ENCODE measurements at regions not wholly inside any gene's neighbourhood (a gene's known extent, or its start where the extent isn't known, plus 50 kb on each side); places are given as distances from the start of the nearest gene placed in this dataset.

DNA sequence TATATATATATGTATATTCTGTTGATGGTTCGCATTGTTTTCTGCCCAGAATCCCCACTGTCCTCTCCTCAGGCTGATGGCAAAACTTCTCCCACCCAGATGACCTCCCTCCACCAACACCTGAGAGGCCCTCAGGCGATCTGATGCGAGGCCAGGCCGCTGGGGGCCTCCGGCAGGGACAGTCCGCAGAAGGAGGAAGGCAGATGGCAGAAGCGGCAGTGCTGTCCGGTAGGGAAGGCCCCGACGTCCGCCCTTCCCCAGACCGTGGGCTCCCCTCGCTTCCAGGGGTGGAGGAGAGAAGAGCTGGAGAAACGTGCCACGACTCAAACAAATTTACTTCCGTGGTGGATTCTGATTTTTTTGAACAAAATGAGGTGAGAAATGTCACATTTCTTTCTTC is 178.3 kb upstream of the RGS6 start:
- Histone ChIP-seq H4K20me1 (ENCODE audit: control insufficient read depth, insufficient read depth, insufficient read length) (no peaks in the 10 kb centered on the region), H3K4me1 (ENCODE audit: insufficient read depth, low read length) (no peaks in the 10 kb centered on the region), H3K27me3 (ENCODE audit: insufficient read depth, low read length) (no peaks in the 10 kb centered on the region), H2BK15ac (ENCODE audit: low read depth, low read length) (no peak overlapping the region), H4K91ac (ENCODE audit: insufficient read length, low read depth, low read length) (no peak overlapping the region), H3K27ac (ENCODE audit: insufficient read length, low read depth, low read length) (no peak overlapping the region), H3K9me3 (ENCODE audit: control insufficient read depth, low read depth, low read length) (no peaks in the 10 kb centered on the region), H3K14ac (ENCODE audit: insufficient read depth, low read length) (no peak overlapping the region), H2AK5ac (ENCODE audit: insufficient read length, low read length) (no peak overlapping the region), H3K79me1 (ENCODE audit: insufficient read depth, low read depth, low read length, poor library complexity, severe bottlenecking) (no peaks in the 10 kb centered on the region), H4K5ac (ENCODE audit: insufficient read length, low read depth, low read length) (no peak overlapping the region), H2AFZ (ENCODE audit: low read length) (no peak overlapping the region), H2BK120ac (ENCODE audit: low read depth, low read length, poor library complexity, severe bottlenecking) (no peak overlapping the region), H3K23ac (ENCODE audit: insufficient read length, low read depth, low read length) (no peak overlapping the region), H2BK12ac (ENCODE audit: insufficient read length, low read depth, low read length) (no peak overlapping the region), H3K56ac (ENCODE audit: insufficient read length, low read depth, low read length) (no peak overlapping the region), H2BK5ac (ENCODE audit: insufficient read length, low read length) (no peak overlapping the region), H3K4ac (ENCODE audit: low read depth, low read length) (no peak overlapping the region), H3K9ac (ENCODE audit: extremely low read depth, insufficient read length, low read length) (no peak overlapping the region), H3K79me2 (ENCODE audit: insufficient read depth, low read length) (no peaks in the 10 kb centered on the region), H3K23me2 (ENCODE audit: insufficient read length, low read depth, low read length, poor library complexity, severe bottlenecking) (no peaks in the 10 kb centered on the region), H3K4me2 (ENCODE audit: insufficient read depth, insufficient read length, low read length) (no peak overlapping the region), H3K18ac (ENCODE audit: insufficient read length, low read depth, low read length) (no peak overlapping the region), H4K8ac (replicated peaks; ENCODE audit: insufficient read length, low read depth, low read length) (no peak overlapping the region), H3T11ph (ENCODE audit: low read length) (no peak overlapping the region), H2BK20ac (ENCODE audit: low read depth, low read length, poor library complexity, severe bottlenecking) (no peak overlapping the region)
- TF ChIP-seq, protein P1, sequence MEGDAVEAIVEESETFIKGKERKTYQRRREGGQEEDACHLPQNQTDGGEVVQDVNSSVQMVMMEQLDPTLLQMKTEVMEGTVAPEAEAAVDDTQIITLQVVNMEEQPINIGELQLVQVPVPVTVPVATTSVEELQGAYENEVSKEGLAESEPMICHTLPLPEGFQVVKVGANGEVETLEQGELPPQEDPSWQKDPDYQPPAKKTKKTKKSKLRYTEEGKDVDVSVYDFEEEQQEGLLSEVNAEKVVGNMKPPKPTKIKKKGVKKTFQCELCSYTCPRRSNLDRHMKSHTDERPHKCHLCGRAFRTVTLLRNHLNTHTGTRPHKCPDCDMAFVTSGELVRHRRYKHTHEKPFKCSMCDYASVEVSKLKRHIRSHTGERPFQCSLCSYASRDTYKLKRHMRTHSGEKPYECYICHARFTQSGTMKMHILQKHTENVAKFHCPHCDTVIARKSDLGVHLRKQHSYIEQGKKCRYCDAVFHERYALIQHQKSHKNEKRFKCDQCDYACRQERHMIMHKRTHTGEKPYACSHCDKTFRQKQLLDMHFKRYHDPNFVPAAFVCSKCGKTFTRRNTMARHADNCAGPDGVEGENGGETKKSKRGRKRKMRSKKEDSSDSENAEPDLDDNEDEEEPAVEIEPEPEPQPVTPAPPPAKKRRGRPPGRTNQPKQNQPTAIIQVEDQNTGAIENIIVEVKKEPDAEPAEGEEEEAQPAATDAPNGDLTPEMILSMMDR (conservative IDR thresholded peaks at IDR 0.05) = no peak
- Mint-ChIP-seq H3K4me3 (no peak overlapping the region), H3K4me1 (peaks cover 23 to 24% of the 10 kb centered on the region in 2 experiments), H3K27ac (peak overlapping the region in 1 of 3 experiments; percentile 22; a peak in 1 of 7 replicates), H3K27me3 (ENCODE audit: low read depth) (peaks cover 2% of the 10 kb centered on the region; the same call in 1 of the 2 replicates), H3K36me3 (ENCODE audit: insufficient read depth in 1 of 3, low read depth in 3 of 3) (peaks cover 4% of the 10 kb centered on the region in 3 experiments), H3K9me3 (peaks cover 3 to 4% of the 10 kb centered on the region in 2 experiments)
- no CpG with 5 or more reads among the region's 16 CpGs for WGBS (ENCODE audit: extremely low coverage, insufficient read length, low lambda C conversion rate)
- DNase-seq = no peak
